GM20000 (cell line): ENCODE measurements at regions not wholly inside any gene's neighbourhood (a gene's known extent, or its start where the extent isn't known, plus 50 kb on each side); places are given as distances from the start of the nearest gene placed in this dataset.

Source experiments
- DNase-seq: peaks from one replicate; pipeline ENCODE4 v3.0.0; 2012; ENCODE audit warnings: low spot score
- CTCF ChIP-seq: IDR thresholded peaks from 2 replicates; pipeline ENCODE4 v1.5.1; 2012; ENCODE audit warnings: mild to moderate bottlenecking, control low read depth; ENCODE audit errors: extremely low read depth, missing control alignments

GRCh38 chr4:27245216-27245615, 384.6 kb downstream of the STIM2 start:
- DNase-seq: no peak
- TF ChIP-seq CTCF: no peak

DNA sequence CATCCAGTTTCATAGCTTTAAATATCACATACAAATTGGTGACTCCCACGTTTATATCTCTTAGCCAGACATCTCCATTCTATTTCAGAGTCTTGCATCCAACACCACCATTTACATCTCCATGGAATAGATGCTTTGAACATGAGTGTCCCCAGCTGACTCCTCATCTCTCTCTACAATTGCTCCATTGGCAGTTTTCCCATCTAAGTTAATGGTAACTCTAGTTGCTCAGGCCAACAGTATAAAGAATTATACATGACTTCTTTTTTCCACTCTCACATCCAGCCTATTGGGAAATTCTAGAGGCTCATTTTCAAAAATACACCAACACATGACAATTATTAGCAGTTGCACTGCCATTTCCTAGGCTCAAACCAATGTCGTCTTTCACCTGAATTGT, 388.2 kb downstream of the STIM2 start:
- DNase-seq: no peak

GRCh38 chr4:27251771-27252170, 391.1 kb downstream of the STIM2 start:
- TF ChIP-seq CTCF: no peak
- DNase-seq: no peak

More for the DNA sequence above, 388.2 kb downstream of the STIM2 start:
- no peak for TF ChIP-seq CTCF

- no peak for DNase-seq
Measured at GRCh38 chr4:27267339-27267969, 406.8 kb downstream of the STIM2 start.

GRCh38 chr4:27267970-27268355, 407.3 kb downstream of the STIM2 start:
- no peak for TF ChIP-seq CTCF

More at GRCh38 chr4:27267339-27267969, 406.8 kb downstream of the STIM2 start:
- TF ChIP-seq CTCF: no peak

GRCh38 chr4:27270435-27270834, 409.8 kb downstream of the STIM2 start:
- no peak for DNase-seq
- no peak for TF ChIP-seq CTCF

More at GRCh38 chr4:27267970-27268355, 407.3 kb downstream of the STIM2 start:
- DNase-seq: no peak

GRCh38 chr4:27271555-27271954, 410.9 kb downstream of the STIM2 start:
- DNase-seq: no peak

More at GRCh38 chr4:27271555-27271954, 410.9 kb downstream of the STIM2 start:
- no peak for TF ChIP-seq CTCF
